ENCODE measurements at regions not wholly inside any gene's neighbourhood (a gene's known extent, or its start where the extent isn't known, plus 50 kb on each side); places are given as distances from the start of the nearest gene placed in this dataset.

GRCh38 chr1:239587574-239588369, 201.4 kb downstream of the CHRM3 start:
- H3K9me3 ChIP-seq, result no peaks in the 10 kb centered on the region
- H3K27me3 ChIP-seq, result no peaks in the 10 kb centered on the region
- H3K4me1 ChIP-seq, result peaks cover 0 to 28% (median 5%) of the 10 kb centered on the region in 4 donors
- 74 to 87% (median 82%) methylated on average over 6 of the region's 6 CpGs for WGBS, 5 donors
- no peaks in the 10 kb centered on the region for H3K36me3 ChIP-seq
- DNase-seq, result no peak
- no peak for TF ChIP-seq POLR2AphosphoS5 (IDR thresholded peaks at IDR 0.05)
- TF ChIP-seq POLR2A (IDR thresholded peaks at IDR 0.05), result no peak
- TF ChIP-seq CTCF (IDR thresholded peaks at IDR 0.05), result no peak
- no peak for TF ChIP-seq EP300 (IDR thresholded peaks at IDR 0.05)
- H3K4me3 ChIP-seq, result no peak overlapping the region
- intact Hi-C loops (cut with DNase I; ENCODE audit: low total_unique reads), result no loop called here
- no peak overlapping the region for H3K27ac ChIP-seq

GRCh38 chr1:239590556-239590955, 204.2 kb downstream of the CHRM3 start:
- Histone ChIP-seq H3K9me3 (no peaks in the 10 kb centered on the region), H3K4me1 (peaks cover 0 to 26% (median 9%) of the 10 kb centered on the region in 4 donors), H3K27me3 (no peaks in the 10 kb centered on the region), H3K4me3 (no peak overlapping the region), H3K36me3 (no peaks in the 10 kb centered on the region), H3K27ac (no peak overlapping the region)
- no peak for DNase-seq
- TF ChIP-seq POLR2A (IDR thresholded peaks at IDR 0.05) (no peak), EP300 (IDR thresholded peaks at IDR 0.05) (no peak), CTCF (IDR thresholded peaks at IDR 0.05) (no peak)
- intact Hi-C loops (cut with DNase I; ENCODE audit: low total_unique reads), result no loop called here

- Histone ChIP-seq H3K27me3 (no peaks in the 10 kb centered on the region), H3K9me3 (no peaks in the 10 kb centered on the region), H3K4me1 (peaks cover 0 to 18% (median 8%) of the 10 kb centered on the region in 4 donors), H3K4me3 (no peak overlapping the region), H3K27ac (no peak overlapping the region), H3K36me3 (no peaks in the 10 kb centered on the region)
- WGBS, 5 donors, result 73 to 86% (median 79%) methylated on average over 4 of the region's 4 CpGs
- TF ChIP-seq POLR2A (IDR thresholded peaks at IDR 0.05), result no peak
- TF ChIP-seq POLR2AphosphoS5 (IDR thresholded peaks at IDR 0.05), result no peak
- TF ChIP-seq EP300 (IDR thresholded peaks at IDR 0.05), result no peak
- no peak for TF ChIP-seq CTCF (IDR thresholded peaks at IDR 0.05)
- intact Hi-C loops (cut with DNase I; ENCODE audit: low total_unique reads), result no loop called here
- DNase-seq, result no peak
Observed at GRCh38 chr1:239593527-239593926, 207.2 kb downstream of the CHRM3 start.

DNA sequence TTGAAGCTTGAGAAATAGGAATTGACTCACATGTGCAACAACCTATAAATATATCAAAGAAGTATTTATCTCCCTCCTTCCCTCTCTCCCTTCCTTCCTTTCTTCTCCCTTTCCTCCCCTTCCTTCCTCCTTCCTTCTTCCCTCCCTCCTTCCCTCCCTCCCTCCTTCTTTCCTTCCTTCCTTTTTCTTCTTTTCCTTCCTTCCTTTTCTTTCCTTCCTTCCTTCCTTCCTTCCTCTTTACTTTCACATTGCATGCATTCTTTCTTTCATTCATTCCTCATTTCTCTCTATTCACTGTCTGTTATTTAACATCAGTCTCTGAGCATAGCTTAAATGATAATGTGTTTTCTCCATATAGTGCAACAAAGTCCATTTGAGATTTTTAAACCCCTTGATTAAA, 214.2 kb downstream of the CHRM3 start:
- Histone ChIP-seq H3K36me3 (no peaks in the 10 kb centered on the region), H3K9me3 (no peaks in the 10 kb centered on the region), H3K4me3 (no peak overlapping the region), H3K27ac (no peak overlapping the region), H3K27me3 (no peaks in the 10 kb centered on the region), H3K4me1 (no peaks in the 10 kb centered on the region)
- no peak for DNase-seq
- no peak for TF ChIP-seq CTCF (IDR thresholded peaks at IDR 0.05)
- TF ChIP-seq POLR2A (IDR thresholded peaks at IDR 0.05), result no peak
- TF ChIP-seq EP300 (IDR thresholded peaks at IDR 0.05), result no peak
- intact Hi-C loops (cut with DNase I; ENCODE audit: low total_unique reads), result no loop called here

Measured in stomach (tissue), 8 donors.